Breast epithelium (tissue), 4 donors: ENCODE measurements at regions not wholly inside any gene's neighbourhood (a gene's known extent, or its start where the extent isn't known, plus 50 kb on each side); places are given as distances from the start of the nearest gene placed in this dataset.

ENCODE experiments used
- DNase-seq, 2 donors: peaks; one replicate each; pipeline ENCODE4 v3.0.0-alpha.2; 2019; ENCODE audit warnings: low spot score in 2 of 2
- H3K27ac ChIP-seq, 2 donors: fragments of 200-600 bp; sonication (generic) in 1 of 2; one replicate each; pipeline ENCODE4 v1.5.1; 2016 to 2019; ENCODE audit warnings: mild to moderate bottlenecking in 1 of 2
- H3K27me3 ChIP-seq, 2 donors: fragments of 200-600 bp; sonication (generic) in 1 of 2; one replicate each; pipeline versions ENCODE4 v1.5.1 to v1.6.0; 2017 to 2019; ENCODE audit warnings: control low read depth in 1 of 2, mild to moderate bottlenecking in 1 of 2
- H3K36me3 ChIP-seq: fragments of 200-600 bp; one replicate; pipeline ENCODE4 v1.5.1; 2019
- H3K4me1 ChIP-seq, 2 donors: fragments of 200-600 bp; sonication (generic); one replicate each; pipeline ENCODE4 v1.5.1; 2016 to 2019; ENCODE audit warnings: control low read depth in 1 of 2
- H3K4me3 ChIP-seq, 3 donors: fragments of 200-600 bp; sonication (generic); 1 replicate in 2 of 3; 2 replicates in 1 of 3; pipeline ENCODE4 v1.5.1; 2016 to 2019; ENCODE audit warnings: mild to moderate bottlenecking in 3 of 3, moderate library complexity in 2 of 3
- H3K9me3 ChIP-seq, 2 donors: fragments of 200-600 bp; sonication (generic) in 1 of 2; one replicate each; pipeline ENCODE4 v1.5.1; 2016 to 2019; ENCODE audit warnings: control low read depth in 1 of 2
- CTCF ChIP-seq, 3 donors: fragments of 450-650 bp; IDR thresholded peaks; one replicate each; pipeline ENCODE4 v1.5.1; 2016 to 2017; ENCODE audit warnings: antibody characterized with exemption in 3 of 3, mild to moderate bottlenecking in 3 of 3, moderate library complexity in 3 of 3
- POLR2A ChIP-seq: fragments of 450-650 bp; IDR thresholded peaks from one replicate; pipeline ENCODE4 v1.6.1; 2016; ENCODE audit warnings: antibody characterized with exemption, mild to moderate bottlenecking, moderate library complexity
- POLR2AphosphoS5 ChIP-seq, 3 donors: sonication (generic); formaldehyde crosslinking; IDR thresholded peaks; one replicate each; pipeline ENCODE4 v1.6.1; 2017; ENCODE audit warnings: antibody characterized with exemption in 3 of 3
- intact Hi-C: fragments of 100-400 bp; cut with DNase I; formaldehyde crosslinking; loops from one replicate; pipeline ENCODE4 v1.15.1; 2023; ENCODE audit warnings: low total_unique reads

GRCh38 chr10:85508159-85508558 is 858.4 kb downstream of the GRID1 start:
- intact Hi-C loops: loop anchor here (5.0 kb wide), 1 partner anchor 429 kb away; no protein-coding TSS in a partner anchor
- Histone ChIP-seq H3K4me3 (no peak overlapping the region), H3K36me3 (no peaks in the 10 kb centered on the region), H3K9me3 (peaks cover 0 to 7% of the 10 kb centered on the region in 2 donors), H3K27me3 (peaks cover 0 to 3% of the 10 kb centered on the region in 2 donors), H3K27ac (no peak overlapping the region), H3K4me1 (no peaks in the 10 kb centered on the region)
- TF ChIP-seq CTCF (IDR thresholded peaks at IDR 0.05): no peak
- no peak for TF ChIP-seq POLR2AphosphoS5 (IDR thresholded peaks at IDR 0.05)
- no peak for TF ChIP-seq POLR2A
- no peak for DNase-seq

GRCh38 chr10:85510682-85511081 is 855.9 kb downstream of the GRID1 start:
- TF ChIP-seq POLR2AphosphoS5 (IDR thresholded peaks at IDR 0.05) (no peak), POLR2A (no peak), CTCF (IDR thresholded peaks at IDR 0.05) (no peak)
- Histone ChIP-seq H3K4me3 (no peak overlapping the region), H3K4me1 (no peaks in the 10 kb centered on the region), H3K9me3 (no peaks in the 10 kb centered on the region), H3K27me3 (peaks cover 0 to 3% of the 10 kb centered on the region in 2 donors), H3K27ac (no peak overlapping the region), H3K36me3 (no peaks in the 10 kb centered on the region)
- no peak for DNase-seq
- intact Hi-C loops: no loop called here

GRCh38 chr10:85513436-85513835 is 853.2 kb downstream of the GRID1 start:
- DNase-seq: no peak
- H3K27me3 ChIP-seq: peaks cover 0 to 3% of the 10 kb centered on the region in 2 donors
- H3K4me3 ChIP-seq: no peak overlapping the region
- H3K27ac ChIP-seq: no peak overlapping the region
- H3K4me1 ChIP-seq: no peaks in the 10 kb centered on the region
- no peaks in the 10 kb centered on the region for H3K9me3 ChIP-seq
- TF ChIP-seq POLR2A (no peak), CTCF (IDR thresholded peaks at IDR 0.05) (no peak), POLR2AphosphoS5 (IDR thresholded peaks at IDR 0.05) (no peak)
- H3K36me3 ChIP-seq: no peaks in the 10 kb centered on the region
- intact Hi-C loops: no loop called here

- intact Hi-C loops: no loop called here
- DNase-seq: no peak
- H3K27me3 ChIP-seq: peaks cover 0 to 3% of the 10 kb centered on the region in 2 donors
- no peak overlapping the region for H3K4me3 ChIP-seq
- no peaks in the 10 kb centered on the region for H3K4me1 ChIP-seq
- no peak overlapping the region for H3K27ac ChIP-seq
- TF ChIP-seq POLR2A (no peak), CTCF (IDR thresholded peaks at IDR 0.05) (no peak), POLR2AphosphoS5 (IDR thresholded peaks at IDR 0.05) (no peak)
- H3K36me3 ChIP-seq: no peaks in the 10 kb centered on the region
- no peaks in the 10 kb centered on the region for H3K9me3 ChIP-seq
Measured at GRCh38 chr10:85515316-85515715, 851.3 kb downstream of the GRID1 start.

- H3K27ac ChIP-seq: no peak overlapping the region
- no peaks in the 10 kb centered on the region for H3K4me1 ChIP-seq
- TF ChIP-seq POLR2AphosphoS5 (IDR thresholded peaks at IDR 0.05) (no peak), POLR2A (no peak), CTCF (IDR thresholded peaks at IDR 0.05) (no peak)
- H3K27me3 ChIP-seq: no peaks in the 10 kb centered on the region
- H3K9me3 ChIP-seq: peaks cover 8 to 11% of the 10 kb centered on the region in 2 donors
- no peaks in the 10 kb centered on the region for H3K36me3 ChIP-seq
- intact Hi-C loops: no loop called here
- no peak for DNase-seq
- no peak overlapping the region for H3K4me3 ChIP-seq
Measured at GRCh38 chr10:85524001-85524666, 842.5 kb downstream of the GRID1 start.
